C1 segment of cervical spinal cord (tissue), 14 donors: ENCODE measurements at regions not wholly inside any gene's neighbourhood (a gene's known extent, or its start where the extent isn't known, plus 50 kb on each side); places are given as distances from the start of the nearest gene placed in this dataset.

Experiments
- DNase-seq, 14 donors: peaks; one replicate each; lab custom pipeline; 2025; lab: John Stamatoyannopoulos, UW

- no peak for DNase-seq
Measured at GRCh38 chr15:36254426-36254825, 325.0 kb upstream of the CDIN1 start.

GRCh38 chr15:36256404-36256807, 323.0 kb upstream of the CDIN1 start:
- no peak for DNase-seq

- no peak for DNase-seq
Measured at GRCh38 chr15:36263666-36264065, 315.8 kb upstream of the CDIN1 start.

DNA sequence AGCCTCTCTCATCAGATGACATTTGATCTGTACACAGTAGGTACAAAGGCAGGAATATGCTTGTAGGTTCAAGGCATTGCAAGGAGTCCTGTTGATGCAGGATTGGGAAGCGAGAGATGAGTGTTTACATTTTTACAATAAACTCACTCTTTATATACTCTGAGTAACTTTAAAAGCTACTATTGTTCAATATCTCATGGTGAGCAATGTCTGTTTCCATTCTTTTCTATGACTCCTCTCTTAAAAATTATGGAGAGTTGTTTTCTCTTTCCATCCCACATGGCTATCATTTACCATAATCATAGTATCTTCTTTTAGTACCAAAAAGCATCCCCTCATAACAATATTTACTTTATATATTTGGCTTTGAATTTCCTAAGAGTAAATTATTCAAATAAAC, 314.0 kb upstream of the CDIN1 start:
- no peak for DNase-seq

- DNase-seq: no peak
Measured at GRCh38 chr15:36271048-36271447, 308.4 kb upstream of the CDIN1 start.

DNA sequence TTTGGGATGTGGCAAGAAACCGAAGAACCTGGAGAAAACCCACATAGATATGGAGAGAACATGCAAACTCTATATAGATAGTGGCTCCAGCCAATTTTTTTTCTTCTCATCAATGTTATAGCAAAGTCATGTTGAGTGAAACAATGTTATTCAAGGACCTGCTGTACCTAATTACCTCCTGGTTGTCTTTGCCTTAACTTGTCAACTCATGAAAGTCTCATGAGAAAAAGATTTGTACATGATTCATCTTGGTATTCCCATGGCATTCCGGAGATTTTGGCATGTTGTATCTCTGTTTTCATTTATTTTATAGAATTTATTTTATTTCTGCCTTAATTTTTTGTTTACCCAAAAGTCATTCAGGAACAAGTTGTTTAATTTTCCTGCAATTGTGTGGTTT, 303.8 kb upstream of the CDIN1 start:
- no peak for DNase-seq

DNA sequence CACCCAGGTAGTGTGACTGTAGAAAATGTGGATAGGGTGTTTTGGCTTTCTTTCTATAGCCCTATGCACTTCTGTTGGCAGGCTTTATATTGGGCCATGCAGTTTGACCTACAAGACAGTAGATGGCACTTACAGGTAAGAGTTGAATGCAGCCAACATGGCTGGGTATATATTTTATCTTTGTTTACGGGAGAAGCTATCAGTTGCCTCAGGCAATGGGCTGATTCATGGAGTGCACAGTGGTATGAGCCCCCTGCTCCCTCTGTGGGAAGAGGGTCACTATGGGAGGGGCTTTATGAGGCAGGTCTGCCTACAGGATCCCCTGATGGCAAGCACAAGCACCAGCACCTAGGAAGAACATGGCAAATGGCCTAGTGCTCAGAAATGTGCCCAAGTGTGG, 301.2 kb upstream of the CDIN1 start:
- no peak for DNase-seq

GRCh38 chr15:36282821-36283220, 296.6 kb upstream of the CDIN1 start:
- DNase-seq: no peak

- no peak for DNase-seq
Measured at GRCh38 chr15:36284911-36285310, 294.5 kb upstream of the CDIN1 start.

DNA sequence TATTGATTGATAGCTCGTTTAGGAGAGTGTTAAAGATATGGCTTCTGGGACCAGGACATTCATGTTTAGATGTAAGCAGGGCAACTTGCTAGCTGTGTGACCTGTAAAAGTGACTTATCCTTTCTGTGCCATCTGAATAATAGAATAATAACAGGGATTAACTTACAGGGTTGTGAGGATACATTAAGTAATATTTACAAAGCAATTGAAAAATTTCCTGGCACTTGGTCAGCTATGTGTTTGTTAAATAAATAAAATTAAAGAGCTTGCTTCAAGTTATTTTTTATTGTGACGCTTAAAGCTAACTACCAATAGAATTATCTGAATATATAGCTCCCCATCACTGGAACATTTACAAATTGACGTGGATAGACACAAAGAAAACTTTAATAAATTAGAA, 287.9 kb upstream of the CDIN1 start:
- no peak for DNase-seq

- DNase-seq: no peak
Measured at GRCh38 chr15:36294359-36294758, 285.1 kb upstream of the CDIN1 start.

DNA sequence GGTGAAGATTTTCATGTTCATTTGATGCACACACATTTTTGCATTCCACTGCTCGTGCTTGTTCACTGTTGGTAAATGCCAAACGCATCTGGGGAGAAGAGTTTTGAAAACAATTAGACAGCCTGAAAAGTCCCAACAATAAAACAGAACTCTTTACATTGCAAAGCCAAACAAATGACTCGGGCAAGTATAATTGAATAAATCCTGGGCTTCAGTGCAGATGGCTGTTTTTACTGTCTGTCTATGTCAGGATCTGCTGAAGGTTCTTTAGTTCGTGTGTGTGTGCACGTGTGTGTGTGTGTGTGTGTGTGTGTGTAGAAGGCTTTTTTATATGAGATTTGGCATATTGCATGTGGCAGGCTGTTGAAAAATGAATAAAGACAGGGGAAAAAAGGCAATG, 277.5 kb upstream of the CDIN1 start:
- DNase-seq: no peak

- DNase-seq: no peak
Measured at GRCh38 chr15:36313021-36313420, 266.4 kb upstream of the CDIN1 start.

GRCh38 chr15:36313736-36314280, 265.6 kb upstream of the CDIN1 start:
- DNase-seq: no peak

- DNase-seq: no peak
Measured at GRCh38 chr15:36315649-36316048, 263.8 kb upstream of the CDIN1 start.

- no peak for DNase-seq
Measured at GRCh38 chr15:36323615-36324014, 255.8 kb upstream of the CDIN1 start.

- no peak for DNase-seq
Measured at GRCh38 chr15:36325206-36325605, 254.2 kb upstream of the CDIN1 start.

- DNase-seq: no peak
Measured at GRCh38 chr15:36329592-36329991, 249.8 kb upstream of the CDIN1 start.

DNA sequence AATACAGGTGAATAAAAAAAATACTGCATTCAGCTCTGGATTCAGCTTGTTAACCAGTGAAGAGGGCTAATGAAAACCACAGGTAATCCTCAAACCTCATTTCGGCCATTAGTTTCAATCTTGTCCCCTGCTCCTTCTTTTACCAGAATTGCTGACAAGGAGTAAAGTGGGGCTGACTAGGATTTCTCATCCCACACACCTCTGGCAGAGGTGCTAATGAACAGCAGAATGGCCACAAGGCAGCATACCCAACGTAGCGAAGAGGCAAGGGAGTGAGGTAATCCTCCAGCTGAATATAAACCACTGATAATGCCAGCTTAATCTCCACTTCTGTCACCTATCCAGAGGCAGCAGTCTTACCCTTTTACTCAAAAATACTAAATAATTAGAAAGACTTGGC, 248.8 kb upstream of the CDIN1 start:
- no peak for DNase-seq

DNA sequence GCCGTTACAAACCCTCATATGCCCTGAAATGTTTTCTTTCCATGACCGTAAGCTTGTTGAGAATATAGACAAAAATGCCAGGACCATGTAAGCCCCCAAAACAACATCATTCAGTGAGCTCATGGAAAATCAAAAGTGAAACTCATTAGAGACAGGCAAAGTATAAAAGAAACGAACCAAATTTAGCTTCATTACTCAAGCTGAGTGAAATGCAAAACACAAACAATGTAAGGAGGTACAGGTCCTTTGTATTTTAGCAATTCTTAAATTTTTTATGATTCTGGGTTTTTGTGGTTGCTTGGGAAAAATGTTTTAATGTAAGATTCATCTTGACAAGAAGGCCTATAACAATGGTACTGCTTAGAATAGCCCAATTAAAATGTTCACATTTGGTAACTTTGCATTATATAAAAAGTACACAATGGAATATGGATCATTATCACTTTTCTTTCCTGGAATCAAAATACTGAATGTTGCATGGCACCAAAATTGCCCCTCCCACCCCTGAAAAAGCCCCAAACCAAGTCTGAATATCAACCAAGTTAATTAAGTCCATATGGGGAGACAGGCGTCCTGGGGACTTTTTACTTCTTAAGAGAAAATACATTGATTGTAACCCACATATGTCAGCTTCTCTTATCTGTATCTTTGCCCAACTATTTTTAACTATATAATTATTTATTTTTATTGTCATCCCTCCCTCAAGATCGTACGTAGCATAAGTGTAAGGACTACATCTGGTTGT, 247.7 kb upstream of the CDIN1 start:
- DNase-seq: no peak

- DNase-seq: no peak
Measured at GRCh38 chr15:36332301-36332700, 247.1 kb upstream of the CDIN1 start.

- DNase-seq: no peak
Measured at GRCh38 chr15:36332896-36333295, 246.5 kb upstream of the CDIN1 start.

DNA sequence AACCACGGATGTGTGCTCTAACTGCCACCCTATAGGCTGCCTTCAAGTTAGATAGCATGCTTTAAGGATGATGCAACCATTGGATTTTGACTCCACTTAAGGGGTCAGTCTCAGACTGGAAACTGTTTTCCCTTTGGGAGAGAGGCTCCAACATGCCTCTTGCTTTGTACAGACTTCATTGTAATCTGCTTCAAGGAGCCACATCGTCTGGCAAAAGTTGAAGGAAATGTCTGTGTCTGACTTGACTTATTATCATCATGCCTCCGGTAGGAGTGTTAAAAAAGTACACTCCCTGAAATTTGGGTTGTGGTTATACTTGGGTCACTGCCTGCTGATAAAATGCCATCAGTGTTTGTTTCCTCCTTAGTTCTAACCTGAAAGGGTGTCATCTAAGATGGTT, 245.4 kb upstream of the CDIN1 start:
- DNase-seq: no peak

- DNase-seq: no peak
Measured at GRCh38 chr15:36335224-36335623, 244.2 kb upstream of the CDIN1 start.
